ENCODE measurements at regions not wholly inside any gene's neighbourhood (a gene's known extent, or its start where the extent isn't known, plus 50 kb on each side); places are given as distances from the start of the nearest gene placed in this dataset.
"Not testable (repeated sequence)": the region's sequence is repeated elsewhere in the genome, so short reads cannot be mapped to it uniquely, and the experiment has no call there.

DNA sequence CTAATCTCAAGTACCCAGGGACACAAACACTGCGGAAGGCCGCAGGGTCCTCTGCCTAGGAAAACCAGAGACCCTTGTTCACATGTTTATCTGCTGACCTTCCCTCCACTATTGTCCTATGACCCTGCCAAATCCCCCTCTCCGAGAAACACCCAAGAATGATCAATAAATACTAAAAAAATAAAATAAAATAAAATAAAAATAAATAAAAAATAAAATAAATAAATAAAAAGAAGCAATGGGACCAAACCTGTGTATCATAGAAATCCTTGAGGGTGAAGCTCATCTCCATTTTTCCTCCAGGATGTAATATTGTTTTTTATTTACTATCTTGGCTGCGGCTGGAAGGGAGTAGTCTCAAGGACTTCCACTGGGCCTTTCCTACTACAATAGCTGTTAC lies 82.0 kb upstream of the CMKLR1 start:
- DNase-seq: not testable (repeated sequence)

- not testable (repeated sequence) for DNase-seq
These were observed 81.3 kb upstream of the CMKLR1 start for GRCh38 chr12:108420421-108420820.

DNA sequence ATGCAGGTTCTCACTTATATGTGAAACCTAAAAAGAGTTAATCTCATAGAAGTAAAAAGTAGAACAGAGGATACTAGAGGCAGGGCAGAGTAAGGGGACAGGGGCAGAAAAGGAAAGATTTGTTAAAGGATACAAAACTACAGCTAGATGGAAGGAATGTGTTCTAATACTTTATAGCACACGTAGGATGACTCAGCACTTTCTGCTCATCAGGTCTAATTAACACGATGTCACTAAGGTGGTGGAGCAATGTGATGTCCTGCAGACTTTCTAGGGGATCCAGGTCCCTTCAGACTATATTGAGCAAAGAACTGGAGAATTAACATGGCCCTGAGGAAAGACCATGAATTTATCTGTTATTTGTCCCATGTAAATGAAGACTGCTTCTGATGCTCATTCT lies 80.8 kb upstream of the CMKLR1 start:
- DNase-seq: no peak

DNA sequence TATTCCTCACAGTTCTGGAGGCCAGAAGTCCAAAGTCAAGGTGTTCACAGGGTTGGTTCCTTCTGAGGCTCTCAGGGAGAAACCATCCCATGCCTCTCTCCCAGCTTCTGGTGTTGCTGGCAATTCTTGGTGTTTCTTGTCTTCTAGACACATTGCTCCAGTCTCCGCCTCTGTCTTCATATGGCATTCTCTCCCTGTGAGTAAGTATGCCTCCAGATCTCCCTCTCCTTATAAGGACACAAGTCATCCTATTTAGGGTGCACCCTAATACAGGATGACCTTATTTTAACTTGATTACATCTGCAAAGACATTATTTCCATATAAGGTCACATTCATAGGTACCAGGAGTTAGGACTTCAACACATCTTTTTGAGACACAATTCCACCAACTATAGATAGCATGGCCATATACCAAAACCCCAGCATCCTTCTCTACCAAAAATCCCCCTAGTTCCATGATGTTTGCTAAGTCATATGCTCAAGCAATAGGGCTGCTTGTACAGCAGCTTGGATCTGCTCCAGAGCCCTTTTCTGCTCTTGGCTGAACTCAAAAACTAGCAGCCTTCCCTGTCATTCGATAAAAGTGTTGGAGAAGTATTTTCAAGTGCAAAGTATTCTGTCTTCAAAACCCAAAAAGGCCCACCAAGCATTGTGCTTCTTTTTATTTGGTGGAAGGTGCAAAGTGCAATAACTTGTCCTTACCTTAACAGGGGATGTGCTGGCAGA lies 79.2 kb upstream of the CMKLR1 start:
- no peak for DNase-seq

DNA sequence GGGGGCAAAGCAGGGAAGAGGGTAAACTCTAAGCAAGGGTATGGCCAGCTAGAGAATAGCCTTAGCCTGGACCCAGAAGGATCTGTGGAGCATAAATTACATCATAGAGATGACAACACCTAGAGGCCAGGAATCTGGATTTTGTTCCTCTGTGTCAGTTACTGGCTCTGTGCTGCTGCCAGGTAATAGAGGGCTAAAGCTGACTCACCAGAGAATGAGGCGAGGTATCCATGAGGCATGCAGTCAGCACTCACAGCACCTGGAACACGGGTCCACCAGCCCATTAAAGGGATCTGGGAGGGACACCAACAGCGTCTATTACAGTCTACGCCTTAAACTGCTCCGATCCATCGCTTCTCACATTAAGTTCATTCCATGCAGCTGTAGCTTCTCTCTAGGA lies 74.9 kb upstream of the CMKLR1 start:
- DNase-seq: no peak

GRCh38 chr12:108410689-108411088 lies 71.6 kb upstream of the CMKLR1 start:
- DNase-seq: no peak

DNA sequence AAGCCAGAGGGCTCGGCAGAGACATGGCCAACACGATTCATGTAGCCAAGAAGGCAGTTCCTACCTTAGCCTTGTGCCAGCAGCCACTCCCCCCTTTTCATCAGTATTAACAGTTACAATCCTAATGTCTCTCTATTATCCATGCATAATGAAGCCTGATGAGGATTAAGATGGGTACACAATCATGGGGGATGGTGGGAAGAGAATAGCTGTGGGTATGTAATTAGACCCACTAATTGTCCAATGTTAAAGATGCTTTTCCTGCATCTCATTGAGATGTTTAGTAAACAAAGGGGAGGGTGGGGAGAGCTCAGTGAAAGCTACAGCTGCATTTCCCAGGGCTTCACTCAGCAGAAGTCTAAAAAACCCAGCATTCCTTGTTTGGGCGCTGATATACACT lies 70.4 kb upstream of the CMKLR1 start:
- no peak for DNase-seq

DNA sequence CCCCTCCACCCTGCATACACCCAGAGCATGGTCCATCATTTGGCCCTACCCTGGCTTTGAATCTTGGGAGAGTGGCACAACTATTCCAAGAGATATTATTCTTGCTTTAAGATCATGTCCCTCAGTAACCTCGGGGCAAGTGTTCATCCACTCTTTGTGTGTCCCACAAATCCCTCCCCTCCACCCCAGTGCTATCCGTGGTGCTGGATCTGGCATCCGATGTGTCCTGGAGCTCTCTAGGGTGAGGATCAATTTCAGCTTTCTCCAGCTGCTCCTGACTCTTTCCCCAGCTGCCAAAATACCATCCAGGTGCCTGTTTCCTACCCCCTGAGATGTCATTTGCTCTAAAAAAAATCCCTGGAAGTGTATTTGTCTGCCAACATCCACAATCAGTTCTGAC lies 64.8 kb upstream of the CMKLR1 start:
- DNase-seq: no peak

- no peak for DNase-seq
These were observed 62.9 kb upstream of the CMKLR1 start for GRCh38 chr12:108401964-108402363.

GRCh38 chr12:108400900-108401480 lies 61.9 kb upstream of the CMKLR1 start:
- DNase-seq: no peak

- DNase-seq: no peak
These were observed 61.4 kb upstream of the CMKLR1 start for GRCh38 chr12:108400481-108400880.

- no peak for DNase-seq
These were observed 60.9 kb upstream of the CMKLR1 start for GRCh38 chr12:108400056-108400455.

DNA sequence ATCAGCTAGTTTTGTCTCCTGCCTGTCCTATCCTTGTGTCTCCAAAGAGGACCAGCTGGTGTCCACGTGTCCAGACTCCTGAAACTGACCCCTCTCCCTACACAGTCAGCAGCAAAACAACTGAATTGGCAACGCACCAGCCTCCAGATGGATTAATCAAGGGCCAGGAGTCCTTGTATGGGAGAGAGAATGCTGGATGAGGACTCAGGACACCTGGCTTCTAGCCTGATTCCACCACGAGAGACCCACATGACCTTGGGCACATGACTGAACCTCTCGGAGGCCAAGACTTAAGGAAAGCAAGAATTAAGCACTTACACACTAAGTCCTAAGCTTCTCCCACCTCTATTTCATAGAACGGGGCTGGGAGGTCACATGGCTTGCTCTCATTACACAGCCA lies 60.4 kb upstream of the CMKLR1 start:
- DNase-seq: peak; percentile 45

GRCh38 chr12:108394196-108394595 lies 55.1 kb upstream of the CMKLR1 start:
- peak; percentile 58 for DNase-seq

GRCh38 chr12:108392284-108392683 lies 53.2 kb upstream of the CMKLR1 start:
- no peak for DNase-seq

DNA sequence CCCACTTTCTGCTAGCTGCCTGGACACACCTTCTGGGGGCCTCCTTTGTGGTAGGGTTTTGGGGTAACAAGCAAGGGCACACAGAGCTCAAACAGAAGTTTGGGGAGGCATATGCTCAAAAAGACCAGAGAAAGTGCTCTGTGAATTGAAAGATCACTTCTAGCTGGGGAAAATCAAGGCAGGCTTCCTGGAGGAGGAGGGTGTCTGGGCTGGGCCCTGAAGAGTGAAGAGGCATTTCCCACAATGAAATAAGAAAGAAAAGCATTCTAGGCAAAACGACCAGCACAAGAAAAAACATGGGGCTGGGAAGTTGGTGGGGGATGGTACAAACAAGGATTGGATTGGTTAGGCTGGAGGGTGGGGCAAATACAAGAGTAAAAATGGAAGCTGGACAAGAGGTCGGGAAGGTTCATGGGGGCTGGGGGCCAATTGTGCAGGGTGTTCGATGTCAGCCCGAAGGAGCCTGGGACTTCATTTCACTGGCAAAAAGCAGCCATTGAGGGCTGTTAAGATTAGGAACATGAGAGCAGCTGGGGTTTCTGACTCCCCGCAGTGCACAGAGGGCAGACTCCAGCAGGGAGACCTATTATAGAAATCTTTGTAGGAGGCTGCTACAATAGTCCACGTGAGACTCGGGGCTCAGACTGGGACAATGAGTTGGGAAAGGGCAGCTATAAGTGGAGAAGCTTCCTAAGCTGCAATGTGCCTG lies 51.5 kb upstream of the CMKLR1 start:
- DNase-seq: no peak

DNA sequence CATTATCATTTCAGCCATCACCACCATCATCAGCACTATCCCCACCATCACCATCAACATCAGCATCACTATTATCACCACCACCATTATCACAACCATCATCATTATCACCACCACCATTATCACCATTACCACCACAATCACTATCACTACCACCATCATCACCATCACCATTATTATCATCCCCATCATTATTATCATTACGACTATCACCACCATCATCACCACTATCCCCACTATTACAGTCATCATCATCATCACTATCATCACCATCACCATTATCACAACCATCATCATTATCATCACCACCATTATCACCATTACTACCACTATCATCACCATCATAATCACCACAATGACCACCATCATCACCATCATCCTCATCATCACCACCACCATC lies 50.4 kb upstream of the CMKLR1 start:
- no peak for DNase-seq
